Mucosa of descending colon (tissue), 3 donors: ENCODE measurements at regions not wholly inside any gene's neighbourhood (a gene's known extent, or its start where the extent isn't known, plus 50 kb on each side); places are given as distances from the start of the nearest gene placed in this dataset.

ENCODE experiments used
- ATAC-seq: fragments of 200-7000 bp; cut with Tn5 transposase; one replicate; pipeline ENCODE4 v1.9.1; 2020; ENCODE audit warnings: mild to moderate bottlenecking, moderate library complexity
- DNase-seq, 3 donors: peaks; one replicate each; pipeline ENCODE4 v3.0.0-alpha.2; 2020
- H3K36me3 ChIP-seq: fragments of 200-600 bp; one replicate; pipeline ENCODE4 v1.8.0; 2021; ENCODE audit warnings: low read depth, mild to moderate bottlenecking
- H3K4me1 ChIP-seq: fragments of 200-600 bp; one replicate; pipeline ENCODE4 v1.8.0; 2021; ENCODE audit warnings: low read depth, mild to moderate bottlenecking
- H3K4me3 ChIP-seq: fragments of 200-600 bp; one replicate; pipeline ENCODE4 v1.8.0; 2021; ENCODE audit warnings: mild to moderate bottlenecking
- H3K9me3 ChIP-seq: fragments of 200-600 bp; one replicate; pipeline ENCODE4 v1.8.0; 2021; ENCODE audit warnings: mild to moderate bottlenecking
- intact Hi-C, 2 donors: fragments of 100-400 bp; cut with DNase I in 1 of 2; cut with micrococcal nuclease in 1 of 2; formaldehyde crosslinking; loops; one replicate each; pipeline versions ENCODE4 v1.11.0 to v1.11.1; 2022; cut with DNase I, micrococcal nuclease
- TF ChIP-seq, protein P1 (sequence below): fragments of 200-600 bp; IDR thresholded peaks from one replicate; pipeline ENCODE4 v1.8.0; 2022; ENCODE audit warnings: antibody characterized with exemption, mild to moderate bottlenecking
- donor health status: DM: no; HTN: no; CAD: no; lungs with moderate emphysema.
- donor health status: DM: no; HTN: no; CAD: no.
- donor health status: DM: no; HTN: yes; CAD: no.

DNA sequence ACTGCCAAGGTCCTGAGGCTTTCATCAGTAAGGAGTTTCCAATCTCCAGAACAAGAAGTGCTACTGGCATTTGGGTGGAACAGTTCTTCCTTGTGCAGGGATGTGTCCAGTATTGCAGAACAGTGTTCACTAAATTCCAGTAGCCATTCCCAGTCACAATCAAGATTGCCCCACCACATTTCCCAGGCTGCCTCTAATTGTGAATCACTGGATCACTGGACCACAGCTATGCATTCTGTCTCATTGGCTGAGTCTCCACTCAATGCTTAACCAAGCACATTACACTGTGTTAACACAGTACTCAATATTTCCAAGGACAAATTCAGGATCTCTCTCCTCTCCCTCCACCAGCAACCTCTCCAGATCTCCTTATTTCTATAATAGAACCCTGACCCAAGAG lies 160.2 kb upstream of the CCDC150 start:
- DNase-seq (no peak), ATAC-seq (no peak)
- TF ChIP-seq, protein P1, sequence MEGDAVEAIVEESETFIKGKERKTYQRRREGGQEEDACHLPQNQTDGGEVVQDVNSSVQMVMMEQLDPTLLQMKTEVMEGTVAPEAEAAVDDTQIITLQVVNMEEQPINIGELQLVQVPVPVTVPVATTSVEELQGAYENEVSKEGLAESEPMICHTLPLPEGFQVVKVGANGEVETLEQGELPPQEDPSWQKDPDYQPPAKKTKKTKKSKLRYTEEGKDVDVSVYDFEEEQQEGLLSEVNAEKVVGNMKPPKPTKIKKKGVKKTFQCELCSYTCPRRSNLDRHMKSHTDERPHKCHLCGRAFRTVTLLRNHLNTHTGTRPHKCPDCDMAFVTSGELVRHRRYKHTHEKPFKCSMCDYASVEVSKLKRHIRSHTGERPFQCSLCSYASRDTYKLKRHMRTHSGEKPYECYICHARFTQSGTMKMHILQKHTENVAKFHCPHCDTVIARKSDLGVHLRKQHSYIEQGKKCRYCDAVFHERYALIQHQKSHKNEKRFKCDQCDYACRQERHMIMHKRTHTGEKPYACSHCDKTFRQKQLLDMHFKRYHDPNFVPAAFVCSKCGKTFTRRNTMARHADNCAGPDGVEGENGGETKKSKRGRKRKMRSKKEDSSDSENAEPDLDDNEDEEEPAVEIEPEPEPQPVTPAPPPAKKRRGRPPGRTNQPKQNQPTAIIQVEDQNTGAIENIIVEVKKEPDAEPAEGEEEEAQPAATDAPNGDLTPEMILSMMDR = no peak
- H3K4me1 ChIP-seq = no peaks in the 10 kb centered on the region
- no peak overlapping the region for H3K4me3 ChIP-seq
- H3K36me3 ChIP-seq = no peaks in the 10 kb centered on the region
- no peaks in the 10 kb centered on the region for H3K9me3 ChIP-seq
- intact Hi-C loops = no loop called here

DNA sequence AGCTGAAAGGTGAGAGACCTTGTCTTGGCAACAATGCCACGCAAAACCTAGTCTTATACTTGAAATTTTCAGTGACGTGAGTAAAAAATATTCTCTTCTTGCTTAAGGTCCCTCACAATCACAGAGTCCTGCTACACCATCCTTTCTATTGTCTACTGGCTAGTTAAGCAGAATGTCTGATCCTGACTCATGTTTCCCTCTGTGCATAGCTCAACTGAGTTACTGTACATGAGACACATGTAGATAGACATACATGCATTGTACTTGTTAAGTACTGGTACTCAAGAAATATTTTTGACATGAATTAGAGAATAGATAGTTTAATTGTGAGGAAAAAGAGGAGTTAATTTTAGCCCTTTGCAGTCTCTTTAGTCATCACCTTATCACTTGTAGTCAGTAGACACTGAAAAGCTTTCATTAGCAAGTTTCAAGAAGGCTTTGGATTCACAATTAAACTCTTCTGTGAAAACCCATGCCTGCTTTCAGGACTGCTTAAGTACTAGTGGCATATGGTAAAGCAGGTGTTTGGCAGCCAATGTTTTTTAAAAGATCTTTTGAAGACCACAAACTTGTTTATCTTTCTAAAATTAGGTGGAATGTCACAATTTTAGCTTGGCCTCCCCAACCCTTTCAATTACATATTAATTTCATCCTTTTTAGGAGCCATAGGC lies 158.7 kb upstream of the CCDC150 start:
- H3K9me3 ChIP-seq = no peaks in the 10 kb centered on the region
- no peaks in the 10 kb centered on the region for H3K36me3 ChIP-seq
- TF ChIP-seq, protein P1 = no peak
- intact Hi-C loops = no loop called here
- no peak overlapping the region for H3K4me3 ChIP-seq
- ATAC-seq (no peak), DNase-seq (no peak)
- H3K4me1 ChIP-seq = no peaks in the 10 kb centered on the region

DNA sequence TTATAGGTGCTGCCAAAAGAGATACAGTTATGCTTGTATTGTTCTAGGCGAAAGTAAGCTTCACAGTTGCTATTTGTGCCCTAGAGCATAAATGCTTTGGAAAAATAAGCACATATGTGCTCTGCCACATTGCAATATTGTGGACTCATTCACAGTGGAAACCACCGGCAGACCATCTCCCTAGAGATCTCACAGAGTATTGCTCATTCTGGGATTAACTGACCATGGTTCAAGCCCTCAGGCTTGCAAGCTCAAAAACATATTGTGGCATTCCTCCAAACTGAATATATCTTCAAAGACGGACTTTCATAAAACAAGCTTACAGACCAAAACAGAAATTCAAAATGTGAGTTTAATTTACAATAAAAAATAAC lies 158.2 kb upstream of the CCDC150 start:
- no peaks in the 10 kb centered on the region for H3K36me3 ChIP-seq
- no peaks in the 10 kb centered on the region for H3K4me1 ChIP-seq
- intact Hi-C loops = no loop called here
- no peak overlapping the region for H3K4me3 ChIP-seq
- no peak for ATAC-seq
- DNase-seq = no peak
- H3K9me3 ChIP-seq = no peaks in the 10 kb centered on the region
- TF ChIP-seq, protein P1 = no peak

DNA sequence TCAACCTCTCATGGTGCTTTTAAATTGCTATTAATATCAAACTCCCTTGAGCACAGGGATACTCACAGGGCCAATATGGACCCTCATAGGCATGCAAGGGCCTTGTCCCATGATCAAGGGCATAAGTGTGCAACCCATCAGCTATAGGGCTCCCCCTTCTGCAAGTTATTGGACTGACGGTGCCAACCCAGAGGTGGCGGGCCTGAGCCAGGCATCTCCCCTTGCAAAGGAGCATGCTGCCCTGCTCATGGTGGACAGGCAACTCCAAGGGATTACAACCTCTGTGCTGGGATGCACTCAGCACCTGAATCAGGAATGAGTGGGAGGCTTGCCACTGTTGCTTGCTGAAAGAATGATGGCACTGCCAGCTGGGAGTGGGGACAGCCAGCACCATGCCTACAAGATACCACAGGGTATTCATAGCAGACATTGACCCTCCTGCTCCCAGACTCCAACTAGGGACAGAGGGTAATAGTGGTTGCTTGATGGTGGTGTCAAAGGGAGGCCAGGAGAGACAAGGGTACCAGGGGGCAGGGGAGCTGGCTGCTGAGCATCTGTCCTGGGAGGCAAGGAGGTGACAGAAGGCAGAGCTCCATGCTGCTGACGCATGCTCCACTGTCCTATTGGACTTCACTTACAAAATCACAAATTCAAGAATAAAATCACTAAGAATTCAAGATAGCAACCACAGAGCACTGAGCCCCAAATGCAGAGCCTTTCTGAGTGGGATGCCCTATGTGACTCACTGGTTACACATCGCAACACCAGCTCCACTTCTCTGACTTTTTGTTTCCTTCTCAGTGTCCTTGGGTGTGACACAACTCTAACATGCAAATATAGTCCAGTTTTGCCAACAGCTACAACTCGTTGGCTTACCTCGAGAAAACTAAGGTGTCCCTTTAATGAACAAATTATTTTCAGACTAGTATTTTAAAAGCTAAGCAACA lies 157.1 kb upstream of the CCDC150 start:
- TF ChIP-seq, protein P1 = no peak
- H3K4me1 ChIP-seq = no peaks in the 10 kb centered on the region
- no peak for DNase-seq
- intact Hi-C loops = no loop called here
- H3K9me3 ChIP-seq = no peaks in the 10 kb centered on the region
- H3K36me3 ChIP-seq = no peaks in the 10 kb centered on the region
- ATAC-seq = no peak
- H3K4me3 ChIP-seq = no peak overlapping the region

DNA sequence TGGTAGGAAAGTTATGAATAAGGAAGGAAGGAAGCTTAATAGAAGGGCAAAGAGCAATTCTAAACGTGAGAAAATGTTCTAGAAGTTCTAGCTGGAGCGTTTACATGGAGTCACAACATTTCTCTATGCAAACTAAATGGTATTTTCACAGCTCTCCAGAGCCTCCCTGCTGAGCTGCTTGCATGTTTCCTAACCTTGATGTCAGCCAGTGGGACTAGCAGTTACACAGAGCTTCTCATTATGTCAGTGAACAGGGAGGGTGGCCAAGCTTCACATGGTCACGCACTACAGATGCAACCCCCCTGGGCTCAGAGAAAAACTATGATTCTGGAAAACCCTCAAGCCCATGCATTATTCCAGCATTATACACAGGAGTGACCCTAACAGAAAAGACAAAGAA lies 153.4 kb upstream of the CCDC150 start:
- ATAC-seq (no peak), DNase-seq (no peak)
- H3K9me3 ChIP-seq = no peaks in the 10 kb centered on the region
- TF ChIP-seq, protein P1 = no peak
- no peaks in the 10 kb centered on the region for H3K4me1 ChIP-seq
- intact Hi-C loops = no loop called here
- H3K4me3 ChIP-seq = no peak overlapping the region
- H3K36me3 ChIP-seq = no peaks in the 10 kb centered on the region
